ENCODE measurements at regions not wholly inside any gene's neighbourhood (a gene's known extent, or its start where the extent isn't known, plus 50 kb on each side); places are given as distances from the start of the nearest gene placed in this dataset.
"Not testable (repeated sequence)": the region's sequence is repeated elsewhere in the genome, so short reads cannot be mapped to it uniquely, and the experiment has no call there.

- in situ Hi-C loops (cut with HindIII; ENCODE audit: low sequenced_read_pairs): no loop called here
Observed at GRCh38 chr2:198273660-198274059, 469.3 kb downstream of the PLCL1 start.

- in situ Hi-C loops (cut with HindIII; ENCODE audit: low sequenced_read_pairs): not testable (repeated sequence)
Observed at GRCh38 chr2:198270157-198270556, 465.8 kb downstream of the PLCL1 start.

- in situ Hi-C loops (cut with HindIII; ENCODE audit: low sequenced_read_pairs): no loop called here
Observed at GRCh38 chr2:198268519-198268918, 464.1 kb downstream of the PLCL1 start.

- in situ Hi-C loops (cut with HindIII; ENCODE audit: low sequenced_read_pairs): no loop called here
Observed at GRCh38 chr2:198259496-198259895, 455.1 kb downstream of the PLCL1 start.

- in situ Hi-C loops (cut with HindIII; ENCODE audit: low sequenced_read_pairs): no loop called here
Observed at GRCh38 chr2:198254536-198255090, 450.2 kb downstream of the PLCL1 start.

- in situ Hi-C loops (cut with HindIII; ENCODE audit: low sequenced_read_pairs): no loop called here
Observed at GRCh38 chr2:198253995-198254394, 449.6 kb downstream of the PLCL1 start.

GRCh38 chr2:198252472-198252871 lies 448.1 kb downstream of the PLCL1 start:
- in situ Hi-C loops (cut with HindIII; ENCODE audit: low sequenced_read_pairs): no loop called here

- in situ Hi-C loops (cut with HindIII; ENCODE audit: low sequenced_read_pairs): no loop called here
Observed at GRCh38 chr2:198242093-198242492, 437.7 kb downstream of the PLCL1 start.

- in situ Hi-C loops (cut with HindIII; ENCODE audit: low sequenced_read_pairs): no loop called here
Observed at GRCh38 chr2:198238429-198238828, 434.0 kb downstream of the PLCL1 start.

- in situ Hi-C loops (cut with HindIII; ENCODE audit: low sequenced_read_pairs): no loop called here
Observed at GRCh38 chr2:198236338-198236737, 431.9 kb downstream of the PLCL1 start.

GRCh38 chr2:198232281-198232680 lies 427.9 kb downstream of the PLCL1 start:
- in situ Hi-C loops (cut with HindIII; ENCODE audit: low sequenced_read_pairs): no loop called here

GRCh38 chr2:198231562-198231961 lies 427.2 kb downstream of the PLCL1 start:
- in situ Hi-C loops (cut with HindIII; ENCODE audit: low sequenced_read_pairs): no loop called here

- in situ Hi-C loops (cut with HindIII; ENCODE audit: low sequenced_read_pairs): no loop called here
Observed at GRCh38 chr2:198220763-198221610, 416.6 kb downstream of the PLCL1 start.

- in situ Hi-C loops (cut with HindIII; ENCODE audit: low sequenced_read_pairs): no loop called here
Observed at GRCh38 chr2:198219292-198219691, 414.9 kb downstream of the PLCL1 start.

GRCh38 chr2:198214114-198214596 lies 409.8 kb downstream of the PLCL1 start:
- in situ Hi-C loops (cut with HindIII; ENCODE audit: low sequenced_read_pairs): no loop called here

GRCh38 chr2:198213253-198213652 lies 408.9 kb downstream of the PLCL1 start:
- in situ Hi-C loops (cut with HindIII; ENCODE audit: low sequenced_read_pairs): no loop called here

GRCh38 chr2:198211706-198212105 lies 407.3 kb downstream of the PLCL1 start:
- in situ Hi-C loops (cut with HindIII; ENCODE audit: low sequenced_read_pairs): no loop called here

GRCh38 chr2:198203336-198204069 lies 399.1 kb downstream of the PLCL1 start:
- in situ Hi-C loops (cut with HindIII; ENCODE audit: low sequenced_read_pairs): no loop called here
